Brain microvascular endothelial cell (primary cell): ENCODE measurements at regions not wholly inside any gene's neighbourhood (a gene's known extent, or its start where the extent isn't known, plus 50 kb on each side); places are given as distances from the start of the nearest gene placed in this dataset.

ENCODE experiments used
- DNase-seq: peaks from one replicate; pipeline ENCODE4 v3.0.0-alpha.2; 2020
- H3K27ac ChIP-seq: fragments of 250-450 bp; sonication (Bioruptor Pico); 2 replicates; pipeline ENCODE4 v1.5.1; 2020; ENCODE audit warnings: mild to moderate bottlenecking, moderate library complexity
- H3K27me3 ChIP-seq: fragments of 250-450 bp; sonication (Bioruptor Pico); replicated peaks from 2 replicates; pipeline ENCODE4 v1.5.1; 2020; ENCODE audit warnings: mild to moderate bottlenecking
- H3K36me3 ChIP-seq: fragments of 250-450 bp; sonication (Bioruptor Pico); replicated peaks from 2 replicates; pipeline ENCODE4 v1.5.1; 2020; ENCODE audit warnings: mild to moderate bottlenecking
- H3K4me3 ChIP-seq: 2 replicates; pipeline ENCODE4 v1.5.1; 2011; ENCODE audit warnings: low read depth, mild to moderate bottlenecking, control low read depth, low read length, moderate library complexity
- in situ Hi-C: cut with HindIII; loops from 2 replicates; pipeline ENCODE4 v1.10.0; 2017; ENCODE audit warnings: low sequenced_read_pairs, low pct_ligation_motif_present
- TF ChIP-seq, protein P1 (sequence below): IDR thresholded peaks from 2 replicates; pipeline ENCODE4 v1.5.1; 2011; ENCODE audit warnings: low read depth, mild to moderate bottlenecking, moderate library complexity, low read length, control low read depth, inconsistent platforms; ENCODE audit errors: missing control alignments

DNA sequence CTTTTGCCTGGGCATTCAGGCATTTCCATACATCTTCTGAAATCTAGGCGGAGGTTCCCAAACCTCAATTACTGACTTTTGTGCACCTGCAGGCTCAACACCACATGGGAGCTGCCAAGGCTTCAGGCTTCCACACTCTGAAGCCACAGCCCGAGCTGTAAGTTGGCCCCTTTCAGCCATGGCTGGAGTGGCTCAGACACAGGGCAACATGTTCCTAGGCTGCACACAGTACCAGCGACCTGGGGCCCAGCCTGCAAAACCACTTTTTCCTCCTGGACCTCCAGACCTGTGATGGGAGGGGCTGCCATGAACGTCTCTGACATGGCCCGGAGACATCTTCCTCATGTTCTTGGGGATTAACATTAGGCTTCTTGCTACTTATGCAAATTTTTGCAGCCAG, 1558.2 kb upstream of the PCDH20 start:
- Histone ChIP-seq H3K27me3 (no peaks in the 10 kb centered on the region), H3K27ac (no peak overlapping the region), H3K36me3 (no peaks in the 10 kb centered on the region), H3K4me3 (no peak overlapping the region)
- no peak for DNase-seq
- TF ChIP-seq, protein P1, sequence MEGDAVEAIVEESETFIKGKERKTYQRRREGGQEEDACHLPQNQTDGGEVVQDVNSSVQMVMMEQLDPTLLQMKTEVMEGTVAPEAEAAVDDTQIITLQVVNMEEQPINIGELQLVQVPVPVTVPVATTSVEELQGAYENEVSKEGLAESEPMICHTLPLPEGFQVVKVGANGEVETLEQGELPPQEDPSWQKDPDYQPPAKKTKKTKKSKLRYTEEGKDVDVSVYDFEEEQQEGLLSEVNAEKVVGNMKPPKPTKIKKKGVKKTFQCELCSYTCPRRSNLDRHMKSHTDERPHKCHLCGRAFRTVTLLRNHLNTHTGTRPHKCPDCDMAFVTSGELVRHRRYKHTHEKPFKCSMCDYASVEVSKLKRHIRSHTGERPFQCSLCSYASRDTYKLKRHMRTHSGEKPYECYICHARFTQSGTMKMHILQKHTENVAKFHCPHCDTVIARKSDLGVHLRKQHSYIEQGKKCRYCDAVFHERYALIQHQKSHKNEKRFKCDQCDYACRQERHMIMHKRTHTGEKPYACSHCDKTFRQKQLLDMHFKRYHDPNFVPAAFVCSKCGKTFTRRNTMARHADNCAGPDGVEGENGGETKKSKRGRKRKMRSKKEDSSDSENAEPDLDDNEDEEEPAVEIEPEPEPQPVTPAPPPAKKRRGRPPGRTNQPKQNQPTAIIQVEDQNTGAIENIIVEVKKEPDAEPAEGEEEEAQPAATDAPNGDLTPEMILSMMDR: no peak
- in situ Hi-C loops: no loop called here

DNA sequence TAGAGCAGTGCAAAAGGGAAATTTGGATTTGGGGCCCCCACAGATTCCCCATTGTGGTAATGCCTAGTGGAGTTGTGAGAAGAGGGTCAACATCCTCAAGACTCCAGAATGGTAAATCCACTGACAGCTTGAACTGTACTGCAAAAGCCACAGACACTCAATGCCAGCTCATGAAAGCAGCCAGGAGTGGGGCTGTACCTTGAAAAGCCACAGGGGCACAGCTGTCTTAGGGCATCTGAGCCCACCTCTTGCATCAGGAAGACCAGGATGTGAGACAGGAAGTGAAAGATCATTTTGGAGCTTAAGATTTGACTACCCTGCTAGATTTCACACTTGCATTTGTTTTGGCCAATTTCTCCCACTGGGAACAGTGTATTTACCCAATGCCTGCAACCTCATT, 1548.9 kb upstream of the PCDH20 start:
- TF ChIP-seq, protein P1: no peak
- in situ Hi-C loops: no loop called here
- no peak for DNase-seq
- Histone ChIP-seq H3K27ac (no peak overlapping the region), H3K27me3 (no peaks in the 10 kb centered on the region), H3K4me3 (no peak overlapping the region), H3K36me3 (no peaks in the 10 kb centered on the region)

DNA sequence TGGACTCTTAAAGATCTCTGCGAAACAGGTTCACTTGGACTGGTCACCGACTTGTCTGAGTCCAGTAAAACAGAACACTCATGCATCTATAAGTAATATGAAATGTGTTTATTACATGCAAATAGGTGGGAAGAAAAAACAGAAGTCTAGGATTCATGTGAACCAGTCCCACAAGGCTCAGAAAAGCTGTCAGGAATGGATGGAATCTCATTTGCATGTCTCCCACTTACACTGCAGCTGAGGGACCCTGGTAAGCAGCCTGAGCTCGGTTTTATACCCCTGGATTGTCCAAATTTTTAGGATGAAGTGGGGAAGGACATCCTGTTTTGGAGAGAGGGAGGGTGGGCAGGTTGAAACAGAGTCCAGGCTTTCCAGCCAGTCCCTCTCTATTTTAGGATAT, 1545.1 kb upstream of the PCDH20 start:
- DNase-seq: no peak
- no peaks in the 10 kb centered on the region for H3K27me3 ChIP-seq
- TF ChIP-seq, protein P1: no peak
- H3K36me3 ChIP-seq: no peaks in the 10 kb centered on the region
- in situ Hi-C loops: no loop called here
- H3K27ac ChIP-seq: no peak overlapping the region
- no peak overlapping the region for H3K4me3 ChIP-seq

DNA sequence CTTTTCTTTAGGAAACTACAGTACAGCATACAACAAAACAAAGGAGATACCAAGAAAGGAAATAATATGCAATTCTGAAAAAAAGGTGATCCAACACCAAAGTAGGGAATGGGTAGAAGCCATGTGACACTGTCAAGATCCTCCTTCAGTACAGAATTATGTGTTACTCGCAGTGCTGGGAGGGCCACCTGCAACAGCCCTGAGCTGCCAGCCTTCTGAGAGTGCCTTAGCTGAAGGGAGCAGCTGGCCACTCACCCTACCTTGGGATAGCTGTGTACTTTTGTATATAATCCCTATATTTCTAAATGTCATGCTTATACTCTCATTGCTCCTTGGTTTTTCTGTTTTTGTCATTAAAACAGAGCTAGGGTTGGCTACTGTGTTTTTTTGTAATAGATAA, 1518.2 kb upstream of the PCDH20 start:
- H3K27me3 ChIP-seq: no peaks in the 10 kb centered on the region
- in situ Hi-C loops: no loop called here
- no peak for DNase-seq
- no peak overlapping the region for H3K27ac ChIP-seq
- TF ChIP-seq, protein P1: no peak
- H3K4me3 ChIP-seq: no peak overlapping the region
- H3K36me3 ChIP-seq: no peaks in the 10 kb centered on the region

DNA sequence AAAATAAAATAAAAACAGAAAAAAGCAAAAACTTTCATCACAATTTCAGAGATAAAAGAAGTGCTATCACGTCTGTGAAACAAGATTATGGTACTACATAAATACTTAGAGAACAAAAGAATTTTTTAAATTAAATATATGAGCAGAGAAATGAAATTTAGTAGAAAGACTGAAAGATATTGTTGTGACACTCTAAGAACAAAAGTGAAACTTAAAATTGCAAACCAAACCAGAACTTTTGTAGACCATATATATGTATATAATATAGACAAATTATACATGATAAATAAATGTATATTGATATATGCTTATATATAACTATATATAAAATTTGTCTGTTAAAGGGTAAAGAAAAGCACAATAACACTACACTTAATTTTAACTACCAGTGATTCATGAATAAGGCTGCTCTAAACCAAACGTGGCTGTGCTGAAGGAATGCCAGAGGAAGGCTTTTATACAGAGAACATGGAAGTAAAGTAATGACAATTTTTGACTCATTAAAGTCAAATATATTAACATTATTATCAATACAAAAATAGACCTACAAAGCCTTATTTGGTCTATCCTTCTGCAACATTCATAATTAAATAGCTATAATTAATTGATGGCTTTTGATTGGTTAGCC, 1516.7 kb upstream of the PCDH20 start:
- in situ Hi-C loops: no loop called here
- H3K27me3 ChIP-seq: no peaks in the 10 kb centered on the region
- no peak overlapping the region for H3K27ac ChIP-seq
- H3K4me3 ChIP-seq: no peak overlapping the region
- no peak for DNase-seq
- H3K36me3 ChIP-seq: no peaks in the 10 kb centered on the region
- TF ChIP-seq, protein P1: no peak

DNA sequence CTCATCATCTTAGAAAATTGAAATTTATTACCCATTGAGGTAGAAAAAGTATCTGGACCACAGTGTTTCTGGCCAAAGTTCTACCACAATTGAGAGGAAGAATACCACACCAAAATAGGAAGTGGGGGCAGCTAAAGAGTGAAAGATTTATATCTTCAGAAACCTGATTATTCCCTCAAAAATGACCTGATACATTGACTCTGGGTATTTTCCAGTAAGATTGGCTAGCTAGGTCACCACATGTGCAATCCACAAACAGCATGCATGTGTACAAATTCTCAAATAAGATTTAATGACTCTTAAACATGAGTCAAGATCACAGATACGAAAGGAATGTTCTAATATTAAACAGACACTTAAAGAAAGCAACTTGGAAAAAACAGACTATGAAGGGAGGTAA, 1516.2 kb upstream of the PCDH20 start:
- TF ChIP-seq, protein P1: no peak
- Histone ChIP-seq H3K27me3 (no peaks in the 10 kb centered on the region), H3K27ac (no peak overlapping the region), H3K36me3 (no peaks in the 10 kb centered on the region), H3K4me3 (no peak overlapping the region)
- DNase-seq: no peak
- in situ Hi-C loops: no loop called here
